ENCODE measurements at regions not wholly inside any gene's neighbourhood (a gene's known extent, or its start where the extent isn't known, plus 50 kb on each side); places are given as distances from the start of the nearest gene placed in this dataset.

- Mint-ChIP-seq H3K36me3 (ENCODE audit: low read depth) (no peaks in the 10 kb centered on the region), H3K27me3 (ENCODE audit: low read depth) (no peaks in the 10 kb centered on the region), H3K27ac (ENCODE audit: unreplicated experiment) (no peak overlapping the region), H3K4me1 (no peaks in the 10 kb centered on the region), H3K4me3 (no peak overlapping the region), H3K9me3 (no peaks in the 10 kb centered on the region)
- TF ChIP-seq, protein P1, sequence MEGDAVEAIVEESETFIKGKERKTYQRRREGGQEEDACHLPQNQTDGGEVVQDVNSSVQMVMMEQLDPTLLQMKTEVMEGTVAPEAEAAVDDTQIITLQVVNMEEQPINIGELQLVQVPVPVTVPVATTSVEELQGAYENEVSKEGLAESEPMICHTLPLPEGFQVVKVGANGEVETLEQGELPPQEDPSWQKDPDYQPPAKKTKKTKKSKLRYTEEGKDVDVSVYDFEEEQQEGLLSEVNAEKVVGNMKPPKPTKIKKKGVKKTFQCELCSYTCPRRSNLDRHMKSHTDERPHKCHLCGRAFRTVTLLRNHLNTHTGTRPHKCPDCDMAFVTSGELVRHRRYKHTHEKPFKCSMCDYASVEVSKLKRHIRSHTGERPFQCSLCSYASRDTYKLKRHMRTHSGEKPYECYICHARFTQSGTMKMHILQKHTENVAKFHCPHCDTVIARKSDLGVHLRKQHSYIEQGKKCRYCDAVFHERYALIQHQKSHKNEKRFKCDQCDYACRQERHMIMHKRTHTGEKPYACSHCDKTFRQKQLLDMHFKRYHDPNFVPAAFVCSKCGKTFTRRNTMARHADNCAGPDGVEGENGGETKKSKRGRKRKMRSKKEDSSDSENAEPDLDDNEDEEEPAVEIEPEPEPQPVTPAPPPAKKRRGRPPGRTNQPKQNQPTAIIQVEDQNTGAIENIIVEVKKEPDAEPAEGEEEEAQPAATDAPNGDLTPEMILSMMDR (conservative IDR thresholded peaks at IDR 0.05) = no peak
- DNase-seq (ENCODE audit: low read depth, low spot score) = no peak
Measured at GRCh38 chr5:145198525-145199260, 636.4 kb downstream of the PRELID2 start.

DNA sequence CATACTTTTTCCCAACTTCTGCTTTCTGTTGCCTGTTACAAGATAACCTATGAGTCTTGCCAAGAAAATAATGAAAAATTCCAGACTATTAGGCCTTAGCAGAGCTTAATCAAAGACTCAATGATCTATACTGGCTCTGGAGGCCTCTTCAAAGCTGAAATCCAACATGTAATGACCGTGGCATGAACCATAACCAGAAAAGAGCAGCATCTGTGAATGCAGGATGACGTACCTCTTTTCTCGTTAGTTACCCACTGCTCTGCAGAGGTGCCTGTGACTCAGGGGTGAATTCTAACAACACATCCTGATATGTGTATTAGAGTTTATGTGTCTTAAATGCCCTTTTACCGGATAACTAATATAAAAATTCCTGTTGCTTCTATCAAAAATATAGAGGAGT lies 645.4 kb downstream of the PRELID2 start:
- H3K36me3 Mint-ChIP-seq (ENCODE audit: low read depth) = no peaks in the 10 kb centered on the region
- no peak overlapping the region for H3K4me3 Mint-ChIP-seq
- H3K9me3 Mint-ChIP-seq = peaks cover 8% of the 10 kb centered on the region
- no peak overlapping the region for H3K27ac Mint-ChIP-seq (ENCODE audit: unreplicated experiment)
- TF ChIP-seq, protein P1 (conservative IDR thresholded peaks at IDR 0.05) = no peak
- no peak for DNase-seq (ENCODE audit: low read depth, low spot score)
- no peaks in the 10 kb centered on the region for H3K27me3 Mint-ChIP-seq (ENCODE audit: low read depth)
- peaks cover 12% of the 10 kb centered on the region for H3K4me1 Mint-ChIP-seq

DNA sequence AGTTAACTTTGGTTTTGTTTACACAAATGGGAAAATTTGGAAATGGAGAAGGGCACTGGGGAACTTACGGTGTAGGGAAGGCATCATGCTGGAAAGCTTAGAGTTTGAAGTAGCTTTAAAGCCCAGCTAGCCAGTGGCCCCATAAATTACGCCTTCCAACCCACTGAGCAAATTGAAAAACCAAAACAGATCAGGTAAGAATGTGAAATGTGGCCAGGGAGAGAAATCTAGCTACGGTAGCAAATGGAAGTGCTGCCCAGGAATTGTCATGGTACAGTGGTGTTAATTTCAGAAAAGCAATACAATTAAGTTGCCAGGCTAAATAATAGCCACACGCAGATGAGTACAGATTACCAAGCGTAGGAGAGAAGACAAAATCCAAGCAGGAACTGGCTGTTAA lies 654.8 kb downstream of the PRELID2 start:
- H3K36me3 Mint-ChIP-seq (ENCODE audit: low read depth) = no peaks in the 10 kb centered on the region
- no peaks in the 10 kb centered on the region for H3K27me3 Mint-ChIP-seq (ENCODE audit: low read depth)
- peaks cover 2% of the 10 kb centered on the region for H3K9me3 Mint-ChIP-seq
- no peak overlapping the region for H3K4me3 Mint-ChIP-seq
- TF ChIP-seq, protein P1 (conservative IDR thresholded peaks at IDR 0.05) = no peak
- H3K27ac Mint-ChIP-seq (ENCODE audit: unreplicated experiment) = no peak overlapping the region
- peaks cover 17% of the 10 kb centered on the region for H3K4me1 Mint-ChIP-seq
- no peak for DNase-seq (ENCODE audit: low read depth, low spot score)

DNA sequence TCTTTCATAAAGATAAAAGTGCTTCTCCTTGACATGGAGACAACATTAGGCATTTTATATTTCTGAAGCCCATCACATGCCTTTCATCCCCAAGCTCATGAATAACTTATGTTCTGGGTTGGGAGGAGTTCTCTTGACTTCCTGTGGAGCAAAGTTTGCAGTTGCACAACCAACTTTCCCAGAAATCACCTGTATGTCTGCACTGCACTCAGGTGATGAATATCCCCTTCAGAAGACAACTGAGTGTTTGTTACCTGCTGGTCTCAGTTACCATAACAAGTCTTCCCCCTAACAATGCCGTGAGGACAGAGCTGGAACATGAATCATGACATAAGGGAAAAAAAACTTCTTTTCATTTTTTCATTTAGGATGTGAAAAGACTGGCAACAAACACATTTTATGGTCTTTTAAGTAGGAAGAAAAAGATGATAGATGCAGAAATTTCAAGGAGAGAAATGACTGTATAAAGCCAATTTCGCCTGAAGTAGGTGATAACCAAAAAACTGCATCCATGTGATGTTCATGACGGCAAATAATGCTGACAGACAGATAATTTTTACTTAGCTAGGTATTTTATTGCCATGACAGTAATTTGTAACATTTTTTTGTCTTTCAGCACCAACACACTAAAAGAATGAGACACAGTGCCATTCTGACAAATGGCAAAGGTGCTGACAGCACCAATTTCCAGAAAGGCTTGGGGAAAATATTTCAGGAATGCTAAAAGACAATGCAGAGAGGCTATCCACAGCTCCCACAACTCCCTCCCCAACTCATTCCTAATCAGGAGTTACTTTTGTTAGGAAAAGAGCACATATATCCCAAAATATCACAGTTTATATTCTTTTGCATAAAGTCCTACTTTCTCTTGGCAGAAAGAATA lies 656.3 kb downstream of the PRELID2 start:
- no peaks in the 10 kb centered on the region for H3K36me3 Mint-ChIP-seq (ENCODE audit: low read depth)
- TF ChIP-seq, protein P1 (conservative IDR thresholded peaks at IDR 0.05) = no peak
- H3K27ac Mint-ChIP-seq (ENCODE audit: unreplicated experiment) = no peak overlapping the region
- no peak for DNase-seq (ENCODE audit: low read depth, low spot score)
- H3K4me1 Mint-ChIP-seq = peaks cover 17% of the 10 kb centered on the region
- H3K27me3 Mint-ChIP-seq (ENCODE audit: low read depth) = no peaks in the 10 kb centered on the region
- H3K4me3 Mint-ChIP-seq = no peak overlapping the region
- no peaks in the 10 kb centered on the region for H3K9me3 Mint-ChIP-seq

DNA sequence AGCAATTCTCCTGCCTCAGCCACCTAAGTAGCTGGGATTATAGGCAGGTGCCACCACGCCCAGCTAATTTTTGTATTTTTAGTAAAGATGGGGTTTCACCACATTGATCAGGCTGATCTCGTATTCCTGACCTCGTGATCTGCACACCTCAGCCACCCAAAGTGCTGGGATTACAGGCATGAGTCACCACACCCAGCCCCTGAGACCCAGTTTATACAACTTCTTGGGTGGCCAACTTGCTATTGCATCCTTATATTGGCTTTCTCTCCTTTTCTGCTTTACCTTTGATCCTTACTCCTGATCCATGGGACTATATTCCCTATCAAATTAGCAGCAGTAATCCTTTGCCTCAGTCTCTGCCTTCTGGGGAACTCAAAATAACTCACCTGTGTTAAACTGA lies 659.1 kb downstream of the PRELID2 start:
- Mint-ChIP-seq H3K4me3 (no peak overlapping the region), H3K4me1 (peaks cover 17% of the 10 kb centered on the region), H3K27ac (ENCODE audit: unreplicated experiment) (no peak overlapping the region), H3K9me3 (no peaks in the 10 kb centered on the region), H3K36me3 (ENCODE audit: low read depth) (no peaks in the 10 kb centered on the region), H3K27me3 (ENCODE audit: low read depth) (no peaks in the 10 kb centered on the region)
- TF ChIP-seq, protein P1 (conservative IDR thresholded peaks at IDR 0.05) = no peak
- no peak for DNase-seq (ENCODE audit: low read depth, low spot score)
